ENCODE measurements at regions not wholly inside any gene's neighbourhood (a gene's known extent, or its start where the extent isn't known, plus 50 kb on each side); places are given as distances from the start of the nearest gene placed in this dataset.

DNA sequence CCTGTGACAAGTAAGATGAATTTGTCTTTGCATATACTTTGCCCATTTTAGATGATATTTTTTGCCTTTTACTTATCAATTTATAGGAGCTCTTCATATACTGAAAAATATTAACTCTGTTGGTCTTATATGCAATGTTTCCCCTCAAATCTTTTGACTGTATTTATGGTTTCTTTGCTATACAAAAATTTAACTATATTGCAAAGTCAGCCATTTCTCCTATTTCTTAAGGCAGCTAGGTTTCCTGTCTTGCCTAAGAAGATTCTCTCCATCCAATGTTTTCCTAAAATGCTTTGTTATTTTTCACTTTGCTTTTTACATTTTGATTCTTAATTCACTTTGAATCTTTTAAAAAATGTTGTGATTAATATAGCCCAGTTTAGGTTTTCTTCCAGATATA lies 273.1 kb downstream of the NSG2 start:
- TF ChIP-seq FOXP2 (optimal IDR thresholded peaks at IDR 0.05; ENCODE audit: control extremely low read depth, extremely low read length, insufficient read depth) (no peak), POLR2AphosphoS5 (IDR thresholded peaks at IDR 0.05; ENCODE audit: borderline replicate concordance, low read depth, low read length) (no peak), EZH2 (IDR thresholded peaks at IDR 0.05) (no peak)
